ENCODE measurements at regions not wholly inside any gene's neighbourhood (a gene's known extent, or its start where the extent isn't known, plus 50 kb on each side); places are given as distances from the start of the nearest gene placed in this dataset.

DNA sequence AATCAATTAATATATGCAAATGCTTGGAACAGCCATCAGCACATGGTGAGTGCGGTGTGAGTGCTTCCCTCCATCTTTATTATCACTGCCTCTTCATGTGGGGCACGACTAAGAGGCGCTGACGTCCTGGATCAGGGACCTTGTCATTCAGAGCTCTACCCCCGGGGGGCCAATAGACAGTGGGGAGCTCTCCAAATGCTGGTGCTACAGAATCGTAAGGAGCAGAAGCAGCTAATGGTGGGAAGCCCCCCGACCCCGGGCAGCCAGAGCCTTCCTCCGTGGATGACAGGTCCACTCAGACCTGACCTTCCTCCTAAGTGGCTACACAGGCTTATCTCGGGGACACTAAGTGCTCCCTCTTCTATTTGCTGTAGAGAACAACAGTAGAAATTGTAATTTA is 257.5 kb upstream of the PMEPA1 start:
- no peaks in the 10 kb centered on the region for H3K4me1 ChIP-seq (ENCODE audit: control insufficient read depth, insufficient read depth, low read length)
- no peaks in the 10 kb centered on the region for H3K9me3 ChIP-seq (replicated peaks; ENCODE audit: low read length)
- H3K27me3 ChIP-seq (ENCODE audit: control insufficient read depth, insufficient read depth, low read length) = peaks cover 16% of the 10 kb centered on the region
- no peak overlapping the region for H3K4me2 ChIP-seq (ENCODE audit: low read length)
- no peak overlapping the region for H3K9ac ChIP-seq (ENCODE audit: low read depth, low read length)
- no peaks in the 10 kb centered on the region for H3K36me3 ChIP-seq (ENCODE audit: insufficient read depth, low read length)
- H3K4me3 ChIP-seq (ENCODE audit: low read length) = no peak overlapping the region

DNA sequence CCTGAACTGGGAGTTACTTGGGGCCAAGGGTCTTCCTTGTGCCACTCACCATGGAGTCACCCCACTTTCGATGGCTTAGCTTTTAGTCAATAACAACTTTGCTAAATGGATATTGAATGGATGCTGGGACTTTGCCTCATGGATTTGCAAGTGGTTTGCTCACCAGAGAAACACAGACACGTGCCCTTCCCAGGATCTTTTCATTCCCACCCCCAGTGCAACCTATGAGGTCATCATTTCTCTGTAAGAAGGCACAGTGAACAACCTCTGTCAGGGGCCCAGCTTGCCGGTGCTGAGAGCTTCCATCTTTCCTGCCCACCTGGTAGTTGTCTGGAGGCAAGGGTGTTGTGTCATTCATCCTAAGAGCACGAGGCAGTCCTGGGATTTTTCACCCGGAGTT is 256.8 kb upstream of the PMEPA1 start:
- H3K4me1 ChIP-seq (ENCODE audit: control insufficient read depth, insufficient read depth, low read length) = no peaks in the 10 kb centered on the region
- peaks cover 16% of the 10 kb centered on the region for H3K27me3 ChIP-seq (ENCODE audit: control insufficient read depth, insufficient read depth, low read length)
- no peaks in the 10 kb centered on the region for H3K9me3 ChIP-seq (replicated peaks; ENCODE audit: low read length)
- H3K4me2 ChIP-seq (ENCODE audit: low read length) = no peak overlapping the region
- H3K4me3 ChIP-seq (ENCODE audit: low read length) = no peak overlapping the region
- no peak overlapping the region for H3K9ac ChIP-seq (ENCODE audit: low read depth, low read length)
- no peaks in the 10 kb centered on the region for H3K36me3 ChIP-seq (ENCODE audit: insufficient read depth, low read length)

DNA sequence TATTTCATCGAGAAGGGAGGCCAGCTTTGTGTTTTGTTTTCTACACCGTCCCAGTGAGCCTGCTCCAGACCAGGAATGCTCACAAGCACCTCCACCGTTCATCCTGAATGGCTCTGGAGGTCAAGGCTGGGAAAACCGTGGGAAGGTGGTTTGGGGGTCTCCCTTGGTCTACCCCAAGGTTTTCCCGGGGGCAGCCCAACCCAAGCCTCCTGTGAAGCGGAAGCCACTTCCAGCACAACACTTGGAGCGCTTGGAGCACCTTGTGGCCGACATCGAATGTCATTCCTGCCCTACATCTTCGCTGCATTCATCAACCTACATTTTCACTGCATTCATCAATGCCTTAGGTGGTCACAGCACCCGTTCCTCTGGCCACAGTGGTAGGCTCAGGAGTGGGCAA is 255.6 kb upstream of the PMEPA1 start:
- no peaks in the 10 kb centered on the region for H3K4me1 ChIP-seq (ENCODE audit: control insufficient read depth, insufficient read depth, low read length)
- H3K9ac ChIP-seq (ENCODE audit: low read depth, low read length) = no peak overlapping the region
- H3K4me3 ChIP-seq (ENCODE audit: low read length) = no peak overlapping the region
- no peaks in the 10 kb centered on the region for H3K36me3 ChIP-seq (ENCODE audit: insufficient read depth, low read length)
- no peak overlapping the region for H3K4me2 ChIP-seq (ENCODE audit: low read length)
- H3K27me3 ChIP-seq (ENCODE audit: control insufficient read depth, insufficient read depth, low read length) = peaks cover 16% of the 10 kb centered on the region
- no peaks in the 10 kb centered on the region for H3K9me3 ChIP-seq (replicated peaks; ENCODE audit: low read length)

DNA sequence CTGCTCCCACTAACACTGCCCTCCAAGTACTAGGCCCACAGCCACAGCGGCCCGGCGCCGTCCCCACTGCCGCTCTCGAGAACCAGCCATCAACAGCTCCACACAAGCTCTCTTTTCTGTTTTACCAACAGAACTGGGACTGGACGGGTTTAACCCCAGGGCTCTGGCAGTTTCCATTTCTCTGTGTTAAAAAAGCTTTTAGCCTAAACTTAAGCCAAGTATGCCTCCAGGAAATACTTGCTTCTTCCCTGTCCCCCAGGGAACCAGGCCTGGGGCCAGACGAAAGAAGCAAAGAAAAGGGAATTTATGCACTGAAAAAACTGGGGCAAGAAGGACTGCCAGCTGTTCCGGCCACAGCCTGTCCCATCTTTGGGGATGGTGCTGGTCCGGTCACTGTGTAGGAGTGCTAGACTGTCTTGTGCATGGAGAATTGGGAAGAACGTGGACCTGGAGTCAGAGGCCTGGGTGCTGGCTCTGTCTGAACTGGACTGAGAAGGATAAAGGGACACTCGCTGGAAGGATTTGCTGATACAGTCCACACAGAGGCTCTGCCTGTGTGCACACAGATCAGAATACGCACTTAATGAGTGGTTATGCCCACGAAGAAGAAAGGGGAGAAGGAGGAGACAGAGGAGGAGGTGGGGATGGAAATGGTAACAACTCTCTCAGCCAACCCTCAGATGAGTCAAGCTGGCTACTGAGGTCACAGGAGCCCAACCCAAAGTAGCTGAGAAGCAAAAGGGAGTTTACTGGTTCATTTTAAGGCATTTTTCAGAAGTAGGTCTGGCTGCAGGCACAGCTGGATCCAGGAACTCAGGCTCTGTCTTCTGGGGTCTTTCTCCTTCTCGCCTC is 254.4 kb upstream of the PMEPA1 start:
- Histone ChIP-seq H3K27me3 (ENCODE audit: control insufficient read depth, insufficient read depth, low read length) (peaks cover 20% of the 10 kb centered on the region), H3K4me3 (ENCODE audit: low read length) (no peak overlapping the region)

DNA sequence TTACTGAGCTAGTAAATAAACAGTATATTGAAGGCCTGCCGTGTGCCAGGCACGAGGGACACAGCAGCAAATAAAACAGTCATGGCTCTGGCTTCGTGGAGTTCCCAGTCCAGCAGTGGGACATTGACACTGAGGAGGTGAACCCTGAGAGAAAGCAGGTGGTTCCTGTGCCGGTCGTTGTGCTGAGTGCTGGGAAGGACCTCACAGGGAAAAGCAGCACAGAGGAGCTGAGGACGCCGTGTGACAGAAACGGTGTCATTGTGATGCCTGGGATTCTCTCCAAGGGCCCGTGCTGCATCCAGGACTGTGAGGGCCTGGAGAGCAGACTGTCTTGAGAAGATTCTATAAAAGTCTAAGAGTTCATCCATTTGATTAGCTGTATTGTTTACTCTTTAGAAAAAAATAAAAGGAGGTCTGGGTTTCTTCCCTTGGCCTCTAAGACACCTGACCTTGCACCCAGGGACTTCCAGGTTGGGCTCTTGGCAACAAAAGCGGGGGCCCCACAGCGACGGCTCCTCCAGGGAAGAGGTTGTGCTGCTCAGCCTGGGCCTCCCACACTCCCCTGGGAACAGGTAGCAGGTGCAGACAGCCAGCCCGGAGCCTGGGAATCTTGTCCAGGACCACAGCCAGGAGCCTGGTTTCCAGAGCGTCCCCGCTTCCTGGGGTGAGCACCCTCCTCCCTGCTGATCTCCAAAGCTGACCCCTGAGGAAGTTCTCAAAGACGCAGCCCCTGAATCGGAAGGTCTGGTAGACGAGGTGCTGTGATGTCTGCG is 251.2 kb upstream of the PMEPA1 start:
- H3K4me1 ChIP-seq (ENCODE audit: control insufficient read depth, insufficient read depth, low read length) = peaks cover 6% of the 10 kb centered on the region
- peaks cover 19% of the 10 kb centered on the region for H3K27me3 ChIP-seq (ENCODE audit: control insufficient read depth, insufficient read depth, low read length)
- H3K36me3 ChIP-seq (ENCODE audit: insufficient read depth, low read length) = no peaks in the 10 kb centered on the region
- H3K9ac ChIP-seq (ENCODE audit: low read depth, low read length) = no peak overlapping the region
- no peak overlapping the region for H3K4me3 ChIP-seq (ENCODE audit: low read length)
- no peaks in the 10 kb centered on the region for H3K9me3 ChIP-seq (replicated peaks; ENCODE audit: low read length)
- no peak overlapping the region for H3K4me2 ChIP-seq (ENCODE audit: low read length)

More for the DNA sequence above, 254.4 kb upstream of the PMEPA1 start:
- Histone ChIP-seq H3K9ac (ENCODE audit: low read depth, low read length) (no peak overlapping the region), H3K4me1 (ENCODE audit: control insufficient read depth, insufficient read depth, low read length) (no peaks in the 10 kb centered on the region), H3K4me2 (ENCODE audit: low read length) (no peak overlapping the region), H3K9me3 (replicated peaks; ENCODE audit: low read length) (no peaks in the 10 kb centered on the region), H3K36me3 (ENCODE audit: insufficient read depth, low read length) (no peaks in the 10 kb centered on the region)

DNA sequence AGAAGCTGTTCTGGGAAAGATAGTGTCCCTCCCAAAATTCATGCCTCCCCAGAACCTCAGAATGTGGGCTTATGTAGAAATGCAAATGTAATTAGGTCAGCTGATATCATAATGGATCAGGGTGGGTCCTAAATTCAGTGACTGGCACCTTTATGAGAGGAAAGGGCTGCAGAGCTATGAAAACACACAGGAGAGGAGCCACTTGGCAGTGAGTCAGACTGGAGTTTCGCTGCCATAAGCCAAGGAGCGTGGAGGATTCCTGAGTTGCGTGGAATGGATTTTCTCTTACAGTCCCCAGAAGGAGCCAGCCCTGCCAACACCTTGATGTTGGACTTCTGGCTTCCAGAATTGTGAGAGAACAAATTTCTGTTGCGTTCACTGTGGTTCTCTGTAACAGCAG is 249.8 kb upstream of the PMEPA1 start:
- no peak overlapping the region for H3K4me3 ChIP-seq (ENCODE audit: low read length)

DNA sequence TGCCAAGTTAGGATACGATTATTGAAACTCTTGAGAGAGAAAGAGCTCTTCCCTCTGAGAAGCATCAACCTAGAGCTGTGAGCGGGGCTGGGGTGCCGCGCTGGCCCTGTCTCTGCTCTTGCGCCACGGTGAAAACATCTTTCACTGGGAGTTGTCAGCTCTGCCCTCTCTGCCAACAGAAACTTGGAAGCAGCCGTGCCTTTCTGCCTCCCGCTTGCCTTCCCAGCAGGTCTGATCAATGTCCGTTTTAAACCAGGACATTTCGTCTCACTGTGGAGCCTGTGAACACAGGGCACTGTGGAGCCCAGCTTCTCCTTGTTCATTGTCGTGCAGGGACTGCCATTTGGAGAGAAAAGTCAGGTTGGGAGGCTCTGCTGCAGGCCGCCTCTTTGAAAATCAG is 249.2 kb upstream of the PMEPA1 start:
- H3K9ac ChIP-seq (ENCODE audit: low read depth, low read length) = no peak overlapping the region

More for the DNA sequence above, 249.8 kb upstream of the PMEPA1 start:
- H3K9ac ChIP-seq (ENCODE audit: low read depth, low read length) = no peak overlapping the region
- no peak overlapping the region for H3K4me2 ChIP-seq (ENCODE audit: low read length)
- H3K36me3 ChIP-seq (ENCODE audit: insufficient read depth, low read length) = no peaks in the 10 kb centered on the region
- peaks cover 14% of the 10 kb centered on the region for H3K27me3 ChIP-seq (ENCODE audit: control insufficient read depth, insufficient read depth, low read length)
- H3K4me1 ChIP-seq (ENCODE audit: control insufficient read depth, insufficient read depth, low read length) = peaks cover 6% of the 10 kb centered on the region
- no peaks in the 10 kb centered on the region for H3K9me3 ChIP-seq (replicated peaks; ENCODE audit: low read length)

DNA sequence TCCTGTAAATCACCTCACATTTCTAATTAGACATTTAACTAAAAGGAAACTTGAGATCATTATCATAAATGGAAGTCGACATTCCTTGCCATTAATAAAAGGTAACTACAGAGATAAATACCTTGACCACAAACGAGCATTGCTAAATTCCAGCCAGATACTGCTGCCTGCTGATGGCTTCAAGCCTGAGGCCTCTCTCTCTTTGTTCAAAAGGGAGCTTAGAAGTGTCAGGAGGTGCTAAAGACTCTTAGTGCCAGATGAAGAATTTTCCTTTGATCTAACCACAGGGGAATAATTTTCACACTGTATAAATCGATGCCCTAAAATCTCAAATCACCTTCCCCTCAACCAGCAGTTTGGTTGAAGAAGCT is 248.2 kb upstream of the PMEPA1 start:
- H3K4me3 ChIP-seq (ENCODE audit: low read length) = no peak overlapping the region
- H3K4me2 ChIP-seq (ENCODE audit: low read length) = no peak overlapping the region
- no peaks in the 10 kb centered on the region for H3K9me3 ChIP-seq (replicated peaks; ENCODE audit: low read length)
- peaks cover 6% of the 10 kb centered on the region for H3K4me1 ChIP-seq (ENCODE audit: control insufficient read depth, insufficient read depth, low read length)
- H3K9ac ChIP-seq (ENCODE audit: low read depth, low read length) = no peak overlapping the region
- peaks cover 14% of the 10 kb centered on the region for H3K27me3 ChIP-seq (ENCODE audit: control insufficient read depth, insufficient read depth, low read length)
- H3K36me3 ChIP-seq (ENCODE audit: insufficient read depth, low read length) = no peaks in the 10 kb centered on the region

More for the DNA sequence above, 249.2 kb upstream of the PMEPA1 start:
- Histone ChIP-seq H3K9me3 (replicated peaks; ENCODE audit: low read length) (no peaks in the 10 kb centered on the region), H3K4me1 (ENCODE audit: control insufficient read depth, insufficient read depth, low read length) (peaks cover 6% of the 10 kb centered on the region), H3K36me3 (ENCODE audit: insufficient read depth, low read length) (no peaks in the 10 kb centered on the region), H3K4me3 (ENCODE audit: low read length) (no peak overlapping the region), H3K27me3 (ENCODE audit: control insufficient read depth, insufficient read depth, low read length) (peaks cover 14% of the 10 kb centered on the region), H3K4me2 (ENCODE audit: low read length) (no peak overlapping the region)

DNA sequence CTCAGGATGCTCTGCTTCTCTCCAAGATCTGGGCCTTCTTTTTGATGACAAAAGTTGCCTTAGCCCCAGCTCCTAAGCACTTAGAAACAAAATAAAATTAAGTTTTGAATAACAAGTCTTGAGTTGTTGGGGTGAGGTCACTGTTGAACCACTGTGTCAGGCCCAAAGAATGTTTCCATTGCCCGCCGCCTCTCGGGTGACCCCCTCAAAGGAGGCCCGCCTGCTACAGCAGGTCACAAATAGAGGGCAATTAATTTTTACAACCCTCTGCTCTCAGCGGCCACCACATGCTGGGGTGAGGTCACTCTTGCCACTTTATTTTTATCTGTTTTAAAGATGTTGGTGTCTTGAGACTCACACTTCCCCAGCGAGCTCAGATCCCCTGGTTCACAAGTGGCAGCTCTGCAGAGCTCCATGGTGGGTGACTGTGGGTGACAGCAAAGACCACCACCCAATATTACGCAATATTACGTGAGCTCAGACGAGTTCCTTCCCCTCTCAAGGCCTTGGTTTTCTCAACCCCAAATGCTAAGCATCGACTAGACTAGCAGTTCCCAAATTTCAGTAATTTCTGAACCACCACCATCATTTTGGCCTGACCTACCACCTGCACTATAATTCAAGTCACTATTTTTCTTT is 247.7 kb upstream of the PMEPA1 start:
- Histone ChIP-seq H3K4me2 (ENCODE audit: low read length) (no peak overlapping the region), H3K9me3 (replicated peaks; ENCODE audit: low read length) (no peaks in the 10 kb centered on the region), H3K4me3 (ENCODE audit: low read length) (no peak overlapping the region), H3K9ac (ENCODE audit: low read depth, low read length) (no peak overlapping the region), H3K27me3 (ENCODE audit: control insufficient read depth, insufficient read depth, low read length) (peaks cover 15% of the 10 kb centered on the region), H3K36me3 (ENCODE audit: insufficient read depth, low read length) (no peaks in the 10 kb centered on the region), H3K4me1 (ENCODE audit: control insufficient read depth, insufficient read depth, low read length) (peaks cover 6% of the 10 kb centered on the region)

DNA sequence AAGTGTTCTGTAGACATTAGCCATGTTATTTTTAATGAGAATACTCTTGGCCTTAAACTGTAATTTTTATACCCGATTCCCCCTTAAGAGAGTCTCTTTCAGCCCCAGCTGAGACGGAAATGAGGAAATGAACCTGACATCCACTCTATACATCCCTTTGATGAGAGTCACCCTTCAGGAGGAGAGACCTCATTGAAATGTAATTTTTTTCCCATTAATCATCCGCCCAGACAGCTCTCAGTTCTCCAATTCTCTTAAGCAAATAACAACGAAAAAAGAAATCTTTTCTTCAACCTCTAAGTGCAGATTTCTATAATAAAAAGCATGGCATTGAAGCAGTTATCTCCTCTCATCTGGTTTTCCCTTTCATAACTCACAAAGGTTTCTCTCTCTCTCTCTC is 243.8 kb upstream of the PMEPA1 start:
- H3K4me3 ChIP-seq (ENCODE audit: low read length) = no peak overlapping the region
- H3K36me3 ChIP-seq (ENCODE audit: insufficient read depth, low read length) = no peaks in the 10 kb centered on the region
- H3K4me1 ChIP-seq (ENCODE audit: control insufficient read depth, insufficient read depth, low read length) = peaks cover 6% of the 10 kb centered on the region
- no peak overlapping the region for H3K9ac ChIP-seq (ENCODE audit: low read depth, low read length)
- no peak overlapping the region for H3K4me2 ChIP-seq (ENCODE audit: low read length)
- peaks cover 5% of the 10 kb centered on the region for H3K27me3 ChIP-seq (ENCODE audit: control insufficient read depth, insufficient read depth, low read length)
- H3K9me3 ChIP-seq (replicated peaks; ENCODE audit: low read length) = no peaks in the 10 kb centered on the region

DNA sequence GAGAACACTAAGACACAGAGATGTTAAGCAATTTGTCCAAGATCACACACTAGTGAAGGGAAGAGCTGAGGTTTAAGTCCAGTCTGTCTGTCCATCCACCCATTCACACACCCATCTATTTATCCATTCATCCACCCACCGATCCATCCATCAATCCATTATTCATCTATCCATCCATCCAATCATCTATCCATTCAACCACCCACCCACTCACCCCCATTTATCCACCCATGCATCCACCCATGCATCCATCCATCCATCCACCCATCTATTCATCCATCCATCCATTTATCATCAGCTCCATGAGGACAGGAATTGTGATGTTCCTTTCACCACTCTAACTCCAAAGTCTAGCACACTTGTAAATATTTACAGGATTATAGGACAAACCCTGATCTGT is 242.3 kb upstream of the PMEPA1 start:
- H3K27me3 ChIP-seq (ENCODE audit: control insufficient read depth, insufficient read depth, low read length) = peaks cover 4% of the 10 kb centered on the region
- H3K36me3 ChIP-seq (ENCODE audit: insufficient read depth, low read length) = no peaks in the 10 kb centered on the region
- H3K4me1 ChIP-seq (ENCODE audit: control insufficient read depth, insufficient read depth, low read length) = peaks cover 11% of the 10 kb centered on the region
- H3K4me2 ChIP-seq (ENCODE audit: low read length) = no peak overlapping the region
- H3K4me3 ChIP-seq (ENCODE audit: low read length) = no peak overlapping the region
- H3K9me3 ChIP-seq (replicated peaks; ENCODE audit: low read length) = no peaks in the 10 kb centered on the region
- H3K9ac ChIP-seq (ENCODE audit: low read depth, low read length) = no peak overlapping the region
